IMR-90 (cell line): ENCODE measurements at regions not wholly inside any gene's neighbourhood (a gene's known extent, or its start where the extent isn't known, plus 50 kb on each side); places are given as distances from the start of the nearest gene placed in this dataset. TPM values are rescaled to one million over a fixed set of nuclear protein-coding genes. Genes with fewer than 3 reads are reported as not detected.

Experiments
- ATAC-seq: fragments of 200-7000 bp; cut with Tn5 transposase; 2 replicates; pipeline ENCODE4 v1.9.1; 2020; ENCODE audit warnings: low read depth, mild to moderate bottlenecking, moderate library complexity
- BruUV-seq: library from RNA; stranded (reverse); fragments of 400-500 nt; replicated peaks from 2 replicates; lab custom pipeline; 2021; lab: Mats Ljungman, UMichigan
- CTCF ChIA-PET: fragments of 300-600 bp; formaldehyde crosslinking; extraction: SDS; loops from one replicate; lab custom pipeline; 2021; ENCODE audit warnings: antibody characterized with exemption; lab: Yijun Ruan, JAX
- POLR2A ChIA-PET: fragments of 300-600 bp; sonication (Branson Sonifier 250); formaldehyde crosslinking; loops from one replicate; lab custom pipeline; 2022; ENCODE audit warnings: antibody characterized with exemption; ENCODE audit not compliant: unreplicated experiment; lab: Charles Lee
- DNase-seq: peaks from one replicate; pipeline ENCODE4 v3.0.0; 2013
- H2AFZ ChIP-seq: replicated peaks from 2 replicates; pipeline ENCODE3; 2013; ENCODE audit warnings: low read length, mild to moderate bottlenecking; ENCODE audit not compliant: poor library complexity
- H2AK5ac ChIP-seq: 2 replicates; pipeline ENCODE4 v1.6.1; 2013; ENCODE audit warnings: low read depth, low read length, inconsistent platforms
- H2AK9ac ChIP-seq: replicated peaks from 2 replicates; pipeline ENCODE3; 2013; ENCODE audit warnings: mild to moderate bottlenecking, low read depth, low read length, moderate library complexity; ENCODE audit not compliant: poor library complexity
- H2BK120ac ChIP-seq: 2 replicates; pipeline ENCODE4 v1.6.1; 2013; ENCODE audit warnings: low read depth, low read length, inconsistent platforms
- H2BK15ac ChIP-seq: 3 replicates; pipeline ENCODE4 v1.6.1; 2013; ENCODE audit warnings: low read depth, low read length, inconsistent platforms
- H2BK20ac ChIP-seq: 2 replicates; pipeline ENCODE4 v1.6.1; 2013; ENCODE audit warnings: low read depth, mild to moderate bottlenecking, inconsistent platforms, low read length, moderate library complexity
- H2BK5ac ChIP-seq: 2 replicates; pipeline ENCODE4 v1.6.1; 2013; ENCODE audit warnings: mild to moderate bottlenecking, low read depth, low read length, inconsistent platforms; ENCODE audit not compliant: poor library complexity, severe bottlenecking
- H3K14ac ChIP-seq: replicated peaks from 2 replicates; pipeline ENCODE4 v1.6.1; 2013; ENCODE audit warnings: low read depth, low read length, inconsistent platforms
- H3K18ac ChIP-seq: 2 replicates; pipeline ENCODE4 v1.6.1; 2013; ENCODE audit warnings: low read depth, low read length, control low read depth
- H3K23ac ChIP-seq: 2 replicates; pipeline ENCODE4 v1.6.1; 2013; ENCODE audit warnings: low read depth, low read length, inconsistent platforms
- H3K27ac ChIP-seq: 2 replicates; pipeline ENCODE4 v1.5.1; 2013; ENCODE audit warnings: mild to moderate bottlenecking, control low read depth, low read length; ENCODE audit not compliant: insufficient read depth
- H3K27me3 ChIP-seq: 2 replicates; pipeline ENCODE4 v1.6.1; 2013; ENCODE audit warnings: low read length; ENCODE audit not compliant: control insufficient read depth, insufficient read depth
- H3K36me3 ChIP-seq: 2 replicates; pipeline ENCODE4 v1.6.1; 2013; ENCODE audit warnings: low read length, mixed read lengths; ENCODE audit not compliant: control insufficient read depth, insufficient read depth
- H3K4ac ChIP-seq: 2 replicates; pipeline ENCODE4 v1.6.1; 2013; ENCODE audit warnings: low read depth, low read length, inconsistent platforms
- H3K4me1 ChIP-seq: 2 replicates; pipeline ENCODE4 v1.6.1; 2013; ENCODE audit warnings: low read length, mixed read lengths; ENCODE audit not compliant: control insufficient read depth, insufficient read depth
- H3K4me2 ChIP-seq: 2 replicates; pipeline ENCODE4 v1.6.1; 2013; ENCODE audit warnings: low read depth, mild to moderate bottlenecking, control low read depth, low read length, moderate library complexity
- H3K4me3 ChIP-seq: 2 replicates; pipeline ENCODE4 v1.5.1; 2013; ENCODE audit warnings: low read depth, mild to moderate bottlenecking, control low read depth, low read length, moderate library complexity; ENCODE audit not compliant: insufficient read depth
- H3K56ac ChIP-seq: 2 replicates; pipeline ENCODE4 v1.6.1; 2013; ENCODE audit warnings: low read length, inconsistent platforms; ENCODE audit not compliant: insufficient read depth; ENCODE audit errors: extremely low read depth
- H3K79me1 ChIP-seq, 2 experiments: 2 replicates each; pipeline ENCODE4 v1.6.1; 2013; ENCODE audit warnings: low read length in 2 of 2, inconsistent platforms in 1 of 2, low read depth in 1 of 2
- H3K9ac ChIP-seq: 2 replicates; pipeline ENCODE4 v1.6.1; 2013; ENCODE audit warnings: low read depth, low read length, control low read depth
- H3K9me1 ChIP-seq: 2 replicates; pipeline ENCODE4 v1.6.1; 2013; ENCODE audit warnings: low read length, inconsistent platforms; ENCODE audit not compliant: insufficient read depth
- H3K9me3 ChIP-seq: 2 replicates; pipeline ENCODE4 v1.6.1; 2013; ENCODE audit warnings: low read length; ENCODE audit not compliant: control insufficient read depth, insufficient read depth
- H4K20me1 ChIP-seq: 2 replicates; pipeline ENCODE4 v1.6.1; 2013; ENCODE audit warnings: low read length, inconsistent platforms; ENCODE audit not compliant: insufficient read depth
- H4K5ac ChIP-seq: 2 replicates; pipeline ENCODE4 v1.6.1; 2013; ENCODE audit warnings: mild to moderate bottlenecking, low read depth, low read length, control low read depth
- H4K8ac ChIP-seq, 2 experiments: 2 replicates each; pipeline ENCODE4 v1.6.1; 2013; ENCODE audit warnings: low read depth in 2 of 2, low read length in 2 of 2, control low read depth in 1 of 2, inconsistent platforms in 1 of 2
- H4K91ac ChIP-seq: 2 replicates; pipeline ENCODE4 v1.6.1; 2013; ENCODE audit warnings: low read depth, low read length, inconsistent platforms; ENCODE audit not compliant: insufficient read depth
- ELK1 ChIP-seq: fragments of 150-350 bp; IDR thresholded peaks from 2 replicates; pipeline ENCODE4 v1.6.1; 2016; ENCODE audit warnings: low read depth, mild to moderate bottlenecking, low read length, moderate library complexity, borderline replicate concordance
- FOS ChIP-seq: fragments of 150-350 bp; IDR thresholded peaks from 2 replicates; pipeline ENCODE4 v1.6.1; 2016; ENCODE audit warnings: low read depth, low read length
- MAFK ChIP-seq: IDR thresholded peaks from 2 replicates; pipeline ENCODE4 v1.6.1; 2012; ENCODE audit warnings: low read depth, low read length, improper control_type of control experiment
- MAZ ChIP-seq: IDR thresholded peaks from 2 replicates; pipeline ENCODE4 v1.6.1; 2012; ENCODE audit warnings: low read depth, mild to moderate bottlenecking, low read length, improper control_type of control experiment, moderate library complexity, borderline replicate concordance
- RFX5 ChIP-seq: IDR thresholded peaks from 2 replicates; pipeline ENCODE4 v1.8.0; 2012; ENCODE audit warnings: low read depth, mild to moderate bottlenecking, low read length, moderate library complexity
- SMC3 ChIP-seq: fragments of 150-350 bp; IDR thresholded peaks from 2 replicates; pipeline ENCODE4 v1.6.1; 2016; ENCODE audit warnings: low read depth, mild to moderate bottlenecking, antibody characterized with exemption, low read length, moderate library complexity
- WGBS, 2 experiments: methylation state at CpG; one replicate each; pipeline versions ENCODE4 v1.1.5 to v1.1.7; 2013; ENCODE audit warnings: missing lambda C conversion rate in 2 of 2; ENCODE audit not compliant: insufficient read length in 1 of 2; ENCODE audit errors: extremely low coverage in 2 of 2; 5-methylcytosine and 5-hydroxymethylcytosine counted together
- dilution Hi-C: fragments of 300-500 bp; cut with HindIII; formaldehyde crosslinking; loops from one replicate; pipeline ENCODE4 v1.14.3; 2018; ENCODE audit warnings: low sequenced_read_pairs; ENCODE audit not compliant: unreplicated experiment
- in situ Hi-C: fragments of 300-500 bp; cut with MboI; formaldehyde crosslinking; loops from 3 replicates; pipeline ENCODE4 v1.14.3; 2019; ENCODE audit warnings: low sequenced_read_pairs, inconsistent platforms, mixed read lengths
- intact Hi-C: fragments of 100-400 bp; cut with micrococcal nuclease; formaldehyde crosslinking; loops from 2 replicates; pipeline ENCODE4 v1.10.0; 2022
- microRNA-seq, 2 experiments: library from miRNA; stranded (forward) in 1 of 2; unstranded in 1 of 2; fragments of 10-50 nt in 1 of 2; fragments of <30 nt in 1 of 2; gene quantifications in 1 of 2; microRNA quantifications in 1 of 2; one replicate each; pipeline versions ENCODE3 to v1.1.0; 2013 to 2020; ENCODE audit not compliant: insufficient read depth in 1 of 2, insufficient read length in 1 of 2, unreplicated experiment in 1 of 2
- small RNA-seq, 5 experiments: library from RNA; depleted of rRNA; stranded (forward); fragments of <200 nt; gene quantifications; one replicate each; pipeline ENCODE3, GENCODE V24; 2012

- Histone ChIP-seq H3K4me1 (no peaks in the 10 kb centered on the region), H4K5ac (no peak overlapping the region), H3K56ac (no peak overlapping the region), H3K14ac (no peak overlapping the region), H3K4me3 (no peak overlapping the region), H3K9me3 (no peaks in the 10 kb centered on the region), H3K18ac (no peak overlapping the region), H3K9me1 (no peaks in the 10 kb centered on the region), H2BK5ac (no peak overlapping the region), H3K9ac (no peak overlapping the region), H3K27ac (no peak overlapping the region), H2AFZ (no peak overlapping the region), H2AK9ac (no peak overlapping the region), H3K4ac (no peak overlapping the region), H4K91ac (no peak overlapping the region), H4K20me1 (no peaks in the 10 kb centered on the region), H2AK5ac (no peak overlapping the region), H3K4me2 (no peak overlapping the region), H3K36me3 (no peaks in the 10 kb centered on the region), H3K79me1 (no peaks in the 10 kb centered on the region), H2BK20ac (no peak overlapping the region), H2BK120ac (no peak overlapping the region), H4K8ac (no peak overlapping the region), H3K23ac (no peak overlapping the region), H3K27me3 (peaks cover 11% of the 10 kb centered on the region), H2BK15ac (no peak overlapping the region)
- no peak for ATAC-seq
- dilution Hi-C loops (no loop called here), in situ Hi-C loops (loop anchor here (25.0 kb wide), 4 partner anchors 338 to 1488 kb away; no protein-coding TSS in a partner anchor), intact Hi-C loops (no loop called here)
- TF ChIP-seq FOS (no peak), ELK1 (no peak), SMC3 (no peak), MAFK (no peak), RFX5 (no peak), MAZ (no peak)
- no peak for DNase-seq
- 100% methylated on average over 1 of the region's 4 CpGs; no CpG with 5 or more reads in 1 of the 2 experiments for WGBS, 2 experiments
- BruUV-seq, result no TSS peak
- POLR2A ChIA-PET, result no interaction called here
- CTCF ChIA-PET, result no interaction called here
These were observed 336.5 kb downstream of the TMEM135 start for GRCh38 chr11:87374038-87374807.

Small RNAs in the stretch of these regions (microRNA-seq; reads per million reads assigned to microRNA genes)
- not detected for gene AP000676.1 (ENCODE audit: insufficient read depth, insufficient read length)
- not detected for gene RF00026 (ENCODE audit: insufficient read depth, insufficient read length)
- gene RNU6-1135P (ENCODE audit: insufficient read depth, insufficient read length), result not detected

Small RNAs in the stretch of these regions (small RNA-seq; reads per million reads assigned to genes)
- 0 reads per million in 5 experiments for gene AP000676.1
- 0 reads per million in 5 experiments for gene RF00026
- gene RNU6-1135P, result 0 reads per million in 5 experiments
